ENCODE measurements at regions not wholly inside any gene's neighbourhood (a gene's known extent, or its start where the extent isn't known, plus 50 kb on each side); places are given as distances from the start of the nearest gene placed in this dataset.
"Not testable (repeated sequence)": the region's sequence is repeated elsewhere in the genome, so short reads cannot be mapped to it uniquely, and the experiment has no call there.

- H3K4me1 Mint-ChIP-seq (ENCODE audit: low read depth): peaks cover 16% of the 10 kb centered on the region
- no peak overlapping the region for H3K4me3 Mint-ChIP-seq
- H3K27me3 Mint-ChIP-seq: no peaks in the 10 kb centered on the region
- H3K9me3 Mint-ChIP-seq: peaks cover 11% of the 10 kb centered on the region
- intact Hi-C loops (cut with micrococcal nuclease): no loop called here
- no peaks in the 10 kb centered on the region for H3K36me3 Mint-ChIP-seq (ENCODE audit: low read depth)
- no peak overlapping the region for H3K27ac Mint-ChIP-seq
Measured at GRCh38 chr21:14752345-14752909, 206.3 kb upstream of the SAMSN1 start.

- no peaks in the 10 kb centered on the region for H3K36me3 Mint-ChIP-seq (ENCODE audit: low read depth)
- no peak overlapping the region for H3K4me3 Mint-ChIP-seq
- peaks cover 16% of the 10 kb centered on the region for H3K4me1 Mint-ChIP-seq (ENCODE audit: low read depth)
- H3K27me3 Mint-ChIP-seq: no peaks in the 10 kb centered on the region
- intact Hi-C loops (cut with micrococcal nuclease): no loop called here
- H3K9me3 Mint-ChIP-seq: peaks cover 11% of the 10 kb centered on the region
- H3K27ac Mint-ChIP-seq: peak overlapping the region; percentile 13
Measured at GRCh38 chr21:14751602-14752344, 205.7 kb upstream of the SAMSN1 start.

- H3K9me3 Mint-ChIP-seq: peaks cover 16% of the 10 kb centered on the region
- intact Hi-C loops (cut with micrococcal nuclease): no loop called here
- H3K36me3 Mint-ChIP-seq (ENCODE audit: low read depth): no peaks in the 10 kb centered on the region
Measured at GRCh38 chr21:14751011-14751410, 204.9 kb upstream of the SAMSN1 start.

GRCh38 chr21:14750041-14750440 lies 203.9 kb upstream of the SAMSN1 start:
- Mint-ChIP-seq H3K27me3 (no peaks in the 10 kb centered on the region), H3K4me1 (ENCODE audit: low read depth) (peaks cover 31% of the 10 kb centered on the region), H3K4me3 (no peak overlapping the region), H3K27ac (no peak overlapping the region), H3K9me3 (peaks cover 21% of the 10 kb centered on the region), H3K36me3 (ENCODE audit: low read depth) (no peaks in the 10 kb centered on the region)
- intact Hi-C loops (cut with micrococcal nuclease): no loop called here

More at GRCh38 chr21:14751011-14751410, 204.9 kb upstream of the SAMSN1 start:
- H3K4me1 Mint-ChIP-seq (ENCODE audit: low read depth): peaks cover 22% of the 10 kb centered on the region
- no peak overlapping the region for H3K4me3 Mint-ChIP-seq
- no peaks in the 10 kb centered on the region for H3K27me3 Mint-ChIP-seq
- H3K27ac Mint-ChIP-seq: no peak overlapping the region

- intact Hi-C loops (cut with micrococcal nuclease): no loop called here
- Mint-ChIP-seq H3K27ac (no peak overlapping the region), H3K9me3 (peaks cover 24% of the 10 kb centered on the region), H3K27me3 (no peaks in the 10 kb centered on the region), H3K4me1 (ENCODE audit: low read depth) (peaks cover 39% of the 10 kb centered on the region), H3K36me3 (ENCODE audit: low read depth) (no peaks in the 10 kb centered on the region), H3K4me3 (no peak overlapping the region)
Measured at GRCh38 chr21:14748662-14749061, 202.5 kb upstream of the SAMSN1 start.

- intact Hi-C loops (cut with micrococcal nuclease): no loop called here
- H3K36me3 Mint-ChIP-seq (ENCODE audit: low read depth): no peaks in the 10 kb centered on the region
- H3K4me1 Mint-ChIP-seq (ENCODE audit: low read depth): peaks cover 23% of the 10 kb centered on the region
Measured at GRCh38 chr21:14744368-14744767, 198.3 kb upstream of the SAMSN1 start.

GRCh38 chr21:14742119-14742518 lies 196.0 kb upstream of the SAMSN1 start:
- H3K4me3 Mint-ChIP-seq: no peak overlapping the region
- no peaks in the 10 kb centered on the region for H3K36me3 Mint-ChIP-seq (ENCODE audit: low read depth)
- no peak overlapping the region for H3K27ac Mint-ChIP-seq
- no peaks in the 10 kb centered on the region for H3K27me3 Mint-ChIP-seq
- intact Hi-C loops (cut with micrococcal nuclease): no loop called here
- peaks cover 28% of the 10 kb centered on the region for H3K9me3 Mint-ChIP-seq
- H3K4me1 Mint-ChIP-seq (ENCODE audit: low read depth): peaks cover 32% of the 10 kb centered on the region

More at GRCh38 chr21:14744368-14744767, 198.3 kb upstream of the SAMSN1 start:
- no peak overlapping the region for H3K4me3 Mint-ChIP-seq
- peaks cover 28% of the 10 kb centered on the region for H3K9me3 Mint-ChIP-seq
- H3K27me3 Mint-ChIP-seq: no peaks in the 10 kb centered on the region
- H3K27ac Mint-ChIP-seq: peak overlapping the region; percentile 20

GRCh38 chr21:14741256-14741655 lies 195.1 kb upstream of the SAMSN1 start:
- H3K9me3 Mint-ChIP-seq: peaks cover 25% of the 10 kb centered on the region
- H3K36me3 Mint-ChIP-seq (ENCODE audit: low read depth): no peaks in the 10 kb centered on the region
- H3K27ac Mint-ChIP-seq: no peak overlapping the region
- intact Hi-C loops (cut with micrococcal nuclease): no loop called here
- H3K27me3 Mint-ChIP-seq: no peaks in the 10 kb centered on the region
- peaks cover 35% of the 10 kb centered on the region for H3K4me1 Mint-ChIP-seq (ENCODE audit: low read depth)
- no peak overlapping the region for H3K4me3 Mint-ChIP-seq

GRCh38 chr21:14740692-14741091 lies 194.6 kb upstream of the SAMSN1 start:
- Mint-ChIP-seq H3K9me3 (peaks cover 20% of the 10 kb centered on the region), H3K27me3 (no peaks in the 10 kb centered on the region), H3K4me1 (ENCODE audit: low read depth) (peaks cover 29% of the 10 kb centered on the region), H3K27ac (no peak overlapping the region), H3K36me3 (ENCODE audit: low read depth) (no peaks in the 10 kb centered on the region), H3K4me3 (no peak overlapping the region)
- intact Hi-C loops (cut with micrococcal nuclease): no loop called here

GRCh38 chr21:14740116-14740515 lies 194.0 kb upstream of the SAMSN1 start:
- intact Hi-C loops (cut with micrococcal nuclease): no loop called here
- H3K27ac Mint-ChIP-seq: no peak overlapping the region
- H3K9me3 Mint-ChIP-seq: peaks cover 19% of the 10 kb centered on the region
- H3K4me3 Mint-ChIP-seq: no peak overlapping the region
- H3K27me3 Mint-ChIP-seq: no peaks in the 10 kb centered on the region
- peaks cover 24% of the 10 kb centered on the region for H3K4me1 Mint-ChIP-seq (ENCODE audit: low read depth)
- H3K36me3 Mint-ChIP-seq (ENCODE audit: low read depth): no peaks in the 10 kb centered on the region

- Mint-ChIP-seq H3K4me3 (no peak overlapping the region), H3K36me3 (ENCODE audit: low read depth) (no peaks in the 10 kb centered on the region), H3K9me3 (peaks cover 14% of the 10 kb centered on the region), H3K27me3 (no peaks in the 10 kb centered on the region), H3K27ac (no peak overlapping the region), H3K4me1 (ENCODE audit: low read depth) (peaks cover 22% of the 10 kb centered on the region)
- intact Hi-C loops (cut with micrococcal nuclease): loop anchor here (5.0 kb wide), 2 partner anchors 52 to 217 kb away; no protein-coding TSS in a partner anchor
Measured at GRCh38 chr21:14739590-14739989, 193.5 kb upstream of the SAMSN1 start.

GRCh38 chr21:14738576-14738975 lies 192.5 kb upstream of the SAMSN1 start:
- intact Hi-C loops (cut with micrococcal nuclease): loop anchor here (1.0 to 5.0 kb wide), 3 partner anchors 51 to 216 kb away; no protein-coding TSS in a partner anchor
- not testable (repeated sequence) for H3K36me3 Mint-ChIP-seq (ENCODE audit: low read depth); H3K27ac Mint-ChIP-seq; H3K9me3 Mint-ChIP-seq; H3K4me3 Mint-ChIP-seq; H3K27me3 Mint-ChIP-seq
- peaks cover 22% of the 10 kb centered on the region for H3K4me1 Mint-ChIP-seq (ENCODE audit: low read depth)

- Mint-ChIP-seq H3K36me3 (ENCODE audit: low read depth) (no peaks in the 10 kb centered on the region), H3K4me1 (ENCODE audit: low read depth) (peaks cover 25% of the 10 kb centered on the region), H3K27me3 (no peaks in the 10 kb centered on the region), H3K9me3 (no peaks in the 10 kb centered on the region), H3K4me3 (no peak overlapping the region), H3K27ac (peak overlapping the region; percentile 43)
- intact Hi-C loops (cut with micrococcal nuclease): loop anchor here (1.0 to 5.0 kb wide), 3 partner anchors 51 to 216 kb away; no protein-coding TSS in a partner anchor
Measured at GRCh38 chr21:14737922-14738321, 191.8 kb upstream of the SAMSN1 start.

- H3K4me1 Mint-ChIP-seq (ENCODE audit: low read depth): peaks cover 25% of the 10 kb centered on the region
- no peaks in the 10 kb centered on the region for H3K36me3 Mint-ChIP-seq (ENCODE audit: low read depth)
- H3K9me3 Mint-ChIP-seq: no peaks in the 10 kb centered on the region
- H3K27ac Mint-ChIP-seq: peak overlapping the region; percentile 43
- H3K27me3 Mint-ChIP-seq: no peaks in the 10 kb centered on the region
- intact Hi-C loops (cut with micrococcal nuclease): loop anchor here (5.0 kb wide), 2 partner anchors 50 to 215 kb away; no protein-coding TSS in a partner anchor
- H3K4me3 Mint-ChIP-seq: no peak overlapping the region
Measured at GRCh38 chr21:14737284-14737691, 191.2 kb upstream of the SAMSN1 start.

Measured in dendritic cell treated with granulocyte-macrophage colony-stimulating factor and Interleukin-4, amounts not matched to agents 40 ng/mL and 50 ng/mL, for 4 days (primary cell).